H1 (cell line): ENCODE measurements at regions not wholly inside any gene's neighbourhood (a gene's known extent, or its start where the extent isn't known, plus 50 kb on each side); places are given as distances from the start of the nearest gene placed in this dataset.

Source experiments
- CTCF ChIA-PET: fragments of 300-600 bp; sonication (Branson Sonifier 250); formaldehyde crosslinking; loops from one replicate; lab custom pipeline; 2021; ENCODE audit not compliant: partially characterized antibody; lab: Charles Lee
- POLR2A ChIA-PET: fragments of 300-600 bp; sonication (Branson Sonifier 250); formaldehyde crosslinking; loops from one replicate; lab custom pipeline; 2021; ENCODE audit warnings: inconsistent platforms; ENCODE audit not compliant: partially characterized antibody; lab: Charles Lee
- DNase-seq, 2 experiments: peaks; one replicate each; pipeline versions ENCODE4 v3.0.0 to v3.0.0-alpha.2; 2010 to 2022; ENCODE audit warnings: low spot score in 2 of 2, low read depth in 1 of 2, mixed read lengths in 1 of 2
- FAIRE-seq: peaks from 2 replicates; lab custom pipeline; 2011; peaks lifted over from hg19 to GRCh38; lab: Jason Lieb, UNC
- H2AFZ ChIP-seq: 2 replicates; pipeline ENCODE4 v1.8.1; 2012; ENCODE audit warnings: low read length, inconsistent platforms
- H2AK5ac ChIP-seq: 2 replicates; pipeline ENCODE4 v1.6.1; 2013; ENCODE audit warnings: low read depth, low read length
- H2BK120ac ChIP-seq: replicated peaks from 2 replicates; pipeline ENCODE3; 2013; ENCODE audit warnings: low read depth, low read length, inconsistent platforms
- H2BK12ac ChIP-seq: 2 replicates; pipeline ENCODE4 v1.6.1; 2013; ENCODE audit warnings: low read depth, low read length
- H2BK15ac ChIP-seq: 2 replicates; pipeline ENCODE4 v1.6.1; 2013; ENCODE audit warnings: low read length
- H2BK20ac ChIP-seq: 2 replicates; pipeline ENCODE4 v1.6.1; 2013; ENCODE audit warnings: low read length
- H2BK5ac ChIP-seq: 2 replicates; pipeline ENCODE4 v1.6.1; 2013; ENCODE audit warnings: low read depth, low read length
- H3K14ac ChIP-seq: 2 replicates; pipeline ENCODE4 v1.6.1; 2013; ENCODE audit warnings: inconsistent platforms; ENCODE audit not compliant: insufficient read length
- H3K18ac ChIP-seq: 2 replicates; pipeline ENCODE4 v1.6.1; 2013; ENCODE audit warnings: low read length; ENCODE audit errors: extremely low read depth
- H3K23ac ChIP-seq: 2 replicates; pipeline ENCODE4 v1.6.1; 2013; ENCODE audit warnings: inconsistent platforms; ENCODE audit not compliant: insufficient read length
- H3K23me2 ChIP-seq: 2 replicates; pipeline ENCODE4 v1.6.1; 2013; ENCODE audit warnings: low read depth, low read length
- H3K27ac ChIP-seq: 2 replicates; pipeline ENCODE4 v1.6.1; 2011; ENCODE audit warnings: low read depth, low read length, inconsistent platforms
- H3K27me3 ChIP-seq, 4 experiments: replicated peaks in 1 of 4; 1 replicate in 1 of 4; 2 replicates in 3 of 4; pipeline versions ENCODE4 v1.6.1 to v1.8.1; 2011 to 2013; ENCODE audit warnings: low read length in 3 of 4, mild to moderate bottlenecking in 3 of 4, inconsistent platforms in 2 of 4, mixed read lengths in 2 of 4, moderate library complexity in 1 of 4; ENCODE audit not compliant: control insufficient read depth in 3 of 4, insufficient read depth in 3 of 4; ENCODE audit errors: extremely low read depth in 1 of 4
- H3K36me3 ChIP-seq, 4 experiments: 2 replicates each; pipeline versions ENCODE4 v1.6.1 to v1.8.1; 2011 to 2013; ENCODE audit warnings: mild to moderate bottlenecking in 4 of 4, low read length in 3 of 4, moderate library complexity in 2 of 4, control low read depth in 1 of 4, inconsistent platforms in 1 of 4; ENCODE audit not compliant: insufficient read depth in 4 of 4, control insufficient read depth in 2 of 4
- H3K4ac ChIP-seq: replicated peaks from 2 replicates; pipeline ENCODE3; 2013; ENCODE audit warnings: low read length, low read depth, mixed read lengths, inconsistent platforms; ENCODE audit not compliant: insufficient read length
- H3K4me1 ChIP-seq, 4 experiments: replicated peaks in 1 of 4; 1 replicate in 1 of 4; 2 replicates in 3 of 4; pipeline versions ENCODE4 v1.6.1 to v1.8.1; 2011 to 2013; ENCODE audit warnings: low read length in 3 of 4, inconsistent platforms in 2 of 4, mixed read lengths in 1 of 4; ENCODE audit not compliant: insufficient read depth in 4 of 4, control insufficient read depth in 3 of 4
- H3K4me2 ChIP-seq, 2 experiments: 2 replicates each; pipeline versions ENCODE4 v1.6.1 to v1.8.1; 2011 to 2013; ENCODE audit warnings: low read depth in 2 of 2, low read length in 2 of 2, control low read depth in 1 of 2, inconsistent platforms in 1 of 2, mild to moderate bottlenecking in 1 of 2; ENCODE audit not compliant: insufficient read depth in 1 of 2
- H3K4me3 ChIP-seq, 4 experiments: fragments of 200-600, 300-600 bp in 1 of 4; sonication (generic), shearing (Covaris generic), sonication (Bioruptor Twin) in 1 of 4; 2 replicates each; pipeline versions ENCODE4 v1.5.1 to v1.8.1; 2011 to 2016; ENCODE audit warnings: low read length in 4 of 4, low read depth in 3 of 4, control low read depth in 2 of 4, inconsistent platforms in 2 of 4, mild to moderate bottlenecking in 2 of 4, mixed read lengths in 1 of 4, moderate library complexity in 1 of 4; ENCODE audit not compliant: insufficient read depth in 2 of 4; ENCODE audit errors: extremely low read depth in 1 of 4
- H3K56ac ChIP-seq: replicated peaks from 2 replicates; pipeline ENCODE3; 2013; ENCODE audit warnings: low read depth, mild to moderate bottlenecking, mixed read lengths, low read length, inconsistent platforms; ENCODE audit not compliant: insufficient read length
- H3K79me1 ChIP-seq: 2 replicates; pipeline ENCODE4 v1.6.1; 2013; ENCODE audit warnings: low read depth, low read length, control low read depth
- H3K79me2 ChIP-seq, 2 experiments: 2 replicates each; pipeline versions ENCODE4 v1.6.1 to v1.8.1; 2012 to 2013; ENCODE audit warnings: low read length in 2 of 2, mild to moderate bottlenecking in 2 of 2, inconsistent platforms in 1 of 2; ENCODE audit not compliant: insufficient read depth in 2 of 2, control insufficient read depth in 1 of 2
- H3K9ac ChIP-seq, 4 experiments: replicated peaks in 1 of 4; 1 replicate in 1 of 4; 2 replicates in 3 of 4; pipeline versions ENCODE4 v1.6.1 to v1.8.1; 2011 to 2013; ENCODE audit warnings: low read depth in 3 of 4, low read length in 3 of 4, control low read depth in 2 of 4, mild to moderate bottlenecking in 2 of 4, moderate library complexity in 2 of 4, inconsistent platforms in 1 of 4; ENCODE audit errors: extremely low read depth in 1 of 4
- H3K9me3 ChIP-seq, 2 experiments: 2 replicates each; pipeline versions ENCODE4 v1.6.1 to v1.8.1; 2012 to 2013; ENCODE audit warnings: mild to moderate bottlenecking in 2 of 2, moderate library complexity in 2 of 2, control low read depth in 1 of 2, inconsistent platforms in 1 of 2, low read depth in 1 of 2, low read length in 1 of 2, mixed read lengths in 1 of 2; ENCODE audit not compliant: insufficient read depth in 2 of 2
- H4K20me1 ChIP-seq, 2 experiments: replicated peaks in 1 of 2; 2 replicates each; pipeline versions ENCODE3 to v1.8.1; 2011 to 2013; ENCODE audit warnings: inconsistent platforms in 2 of 2, low read length in 2 of 2, mild to moderate bottlenecking in 1 of 2; ENCODE audit not compliant: insufficient read depth in 2 of 2, control insufficient read depth in 1 of 2
- H4K5ac ChIP-seq: 2 replicates; pipeline ENCODE4 v1.6.1; 2013; ENCODE audit warnings: low read length, low read depth, mixed read lengths, inconsistent platforms; ENCODE audit not compliant: insufficient read length
- H4K8ac ChIP-seq: 2 replicates; pipeline ENCODE4 v1.8.0; 2013; ENCODE audit warnings: mild to moderate bottlenecking, moderate library complexity, low read length, inconsistent platforms; ENCODE audit not compliant: insufficient read depth; ENCODE audit errors: extremely low read depth
- H4K91ac ChIP-seq: replicated peaks from 2 replicates; pipeline ENCODE3; 2013; ENCODE audit warnings: low read length, mixed read lengths, inconsistent platforms; ENCODE audit not compliant: insufficient read length
- CBX8 ChIP-seq: fragments of 300-800, 300-1000 bp; sonication (generic); IDR thresholded peaks from 2 replicates; pipeline ENCODE4 v1.7.1; 2016; ENCODE audit warnings: low read depth, low read length, borderline replicate concordance
- CHD2 ChIP-seq: IDR thresholded peaks from 2 replicates; pipeline ENCODE4 v1.6.1; 2012; ENCODE audit warnings: low read length, improper control_type of control experiment
- MAX ChIP-seq: IDR thresholded peaks from 2 replicates; pipeline ENCODE4 v1.6.1; 2012; ENCODE audit warnings: inconsistent platforms
- PHF8 ChIP-seq: fragments of 200-600 bp; sonication (generic); conservative IDR thresholded peaks from 2 replicates; pipeline ENCODE4 v1.7.1; 2012; ENCODE audit warnings: low read depth, mild to moderate bottlenecking, inconsistent platforms, low read length, moderate library complexity
- POU5F1 ChIP-seq: IDR thresholded peaks from 2 replicates; pipeline ENCODE4 v1.6.1; 2011; ENCODE audit warnings: low read depth, mild to moderate bottlenecking, low read length, moderate library complexity
- RAD21 ChIP-seq, 2 experiments: IDR thresholded peaks in 1 of 2; conservative IDR thresholded peaks in 1 of 2; 2 replicates each; pipeline ENCODE4 v1.6.1; 2011; ENCODE audit warnings: low read depth in 2 of 2, low read length in 2 of 2, improper control_type of control experiment in 1 of 2, inconsistent platforms in 1 of 2, mild to moderate bottlenecking in 1 of 2, moderate library complexity in 1 of 2
- RFX5 ChIP-seq: IDR thresholded peaks from 2 replicates; pipeline ENCODE4 v1.6.1; 2011; ENCODE audit warnings: low read depth, low read length, improper control_type of control experiment, borderline replicate concordance
- SIRT6 ChIP-seq: IDR thresholded peaks from one replicate; pipeline ENCODE4 v1.7.1; 2012; ENCODE audit warnings: low read length, inconsistent platforms
- SP4 ChIP-seq: IDR thresholded peaks from 2 replicates; pipeline ENCODE4 v1.6.1; 2012; ENCODE audit warnings: low read length, inconsistent platforms

GRCh38 chr18:48459016-48459415, 49.8 kb upstream of the ZBTB7C start:
- Histone ChIP-seq H3K4me2 (no peak overlapping the region), H2BK12ac (no peak overlapping the region), H3K27me3 (no peaks in the 10 kb centered on the region), H3K79me1 (no peaks in the 10 kb centered on the region), H3K56ac (no peak overlapping the region), H3K23ac (no peak overlapping the region), H2BK5ac (no peak overlapping the region), H3K4me1 (no peaks in the 10 kb centered on the region), H2BK120ac (no peak overlapping the region), H4K20me1 (no peaks in the 10 kb centered on the region), H2AK5ac (no peak overlapping the region), H3K23me2 (no peaks in the 10 kb centered on the region), H3K14ac (no peak overlapping the region), H2BK20ac (no peak overlapping the region), H3K18ac (no peak overlapping the region), H2BK15ac (no peak overlapping the region), H3K79me2 (no peaks in the 10 kb centered on the region), H4K91ac (no peak overlapping the region), H3K9me3 (no peaks in the 10 kb centered on the region), H2AFZ (no peak overlapping the region), H4K5ac (no peak overlapping the region), H3K9ac (no peak overlapping the region), H3K4ac (no peak overlapping the region), H3K36me3 (no peaks in the 10 kb centered on the region), H3K27ac (no peak overlapping the region), H3K4me3 (no peak overlapping the region), H4K8ac (no peak overlapping the region)
- no peak for FAIRE-seq
- DNase-seq: no peak
- CTCF ChIA-PET: interaction anchor here (0.9 to 6.4 kb wide), 6 partner anchors 13 to 227 kb away, joined by 3 to 57 read pairs (median 4); no protein-coding TSS in a partner anchor
- TF ChIP-seq PHF8 (no peak), SIRT6 (no peak), RAD21 (IDR thresholded peaks at IDR 0.05 in 1 of 2, conservative IDR thresholded peaks at IDR 0.05 in 1 of 2; ENCODE audit: low read depth in 2 of 2, low read length in 2 of 2) (no peak), POU5F1 (no peak), CBX8 (no peak), SP4 (no peak), MAX (no peak), RFX5 (no peak), CHD2 (no peak)
- POLR2A ChIA-PET: interaction anchor here (1.2 kb wide), 1 partner anchor 12 kb away, joined by 3 read pairs; no protein-coding TSS in a partner anchor
